HCT116 (cell line): ENCODE measurements at regions not wholly inside any gene's neighbourhood (a gene's known extent, or its start where the extent isn't known, plus 50 kb on each side); places are given as distances from the start of the nearest gene placed in this dataset.

Source experiments
- ATF3 ChIP-seq: IDR thresholded peaks from 2 replicates; pipeline ENCODE4 v1.6.1; 2012
- EZH2 ChIP-seq: fragments of 200-600 bp; sonication (generic); IDR thresholded peaks from 2 replicates; pipeline ENCODE4 v1.6.1; 2017; ENCODE audit warnings: antibody characterized with exemption, mixed run types
- JUND ChIP-seq: IDR thresholded peaks from 2 replicates; pipeline ENCODE4 v1.6.1; 2012
- POLR2A ChIP-seq: IDR thresholded peaks from 2 replicates; pipeline ENCODE4 v1.7.0; 2011; ENCODE audit warnings: borderline replicate concordance; ENCODE audit not compliant: insufficient read depth, insufficient read length; ENCODE audit errors: extremely low read depth
- POLR2AphosphoS5 ChIP-seq: IDR thresholded peaks from 2 replicates; pipeline ENCODE4 v1.6.1; 2011; ENCODE audit warnings: mild to moderate bottlenecking, low read depth, low read length, moderate library complexity
- SRF ChIP-seq: IDR thresholded peaks from 2 replicates; pipeline ENCODE4 v1.6.1; 2012; ENCODE audit warnings: low read depth
- ZNF274 ChIP-seq: fragments of 200-500 bp; sonication (Bioruptor generic); IDR thresholded peaks from 2 replicates; pipeline ENCODE4 v1.6.1; 2014; ENCODE audit warnings: mild to moderate bottlenecking, low read depth, low read length, inconsistent platforms
- TF ChIP-seq, protein P1 (sequence below), 3 experiments: fragments of 200-600 bp in 1 of 3; sonication (generic) in 1 of 3; IDR thresholded peaks in 2 of 3; conservative IDR thresholded peaks in 1 of 3; 2 replicates each; pipeline ENCODE4 v1.5.1; 2012 to 2017; ENCODE audit warnings: low read depth in 2 of 3, low read length in 2 of 3, antibody characterized with exemption in 1 of 3, borderline replicate concordance in 1 of 3, control low read depth in 1 of 3, mild to moderate bottlenecking in 1 of 3, mixed read lengths in 1 of 3, mixed run types in 1 of 3, moderate library complexity in 1 of 3; ENCODE audit not compliant: insufficient read depth in 1 of 3

DNA sequence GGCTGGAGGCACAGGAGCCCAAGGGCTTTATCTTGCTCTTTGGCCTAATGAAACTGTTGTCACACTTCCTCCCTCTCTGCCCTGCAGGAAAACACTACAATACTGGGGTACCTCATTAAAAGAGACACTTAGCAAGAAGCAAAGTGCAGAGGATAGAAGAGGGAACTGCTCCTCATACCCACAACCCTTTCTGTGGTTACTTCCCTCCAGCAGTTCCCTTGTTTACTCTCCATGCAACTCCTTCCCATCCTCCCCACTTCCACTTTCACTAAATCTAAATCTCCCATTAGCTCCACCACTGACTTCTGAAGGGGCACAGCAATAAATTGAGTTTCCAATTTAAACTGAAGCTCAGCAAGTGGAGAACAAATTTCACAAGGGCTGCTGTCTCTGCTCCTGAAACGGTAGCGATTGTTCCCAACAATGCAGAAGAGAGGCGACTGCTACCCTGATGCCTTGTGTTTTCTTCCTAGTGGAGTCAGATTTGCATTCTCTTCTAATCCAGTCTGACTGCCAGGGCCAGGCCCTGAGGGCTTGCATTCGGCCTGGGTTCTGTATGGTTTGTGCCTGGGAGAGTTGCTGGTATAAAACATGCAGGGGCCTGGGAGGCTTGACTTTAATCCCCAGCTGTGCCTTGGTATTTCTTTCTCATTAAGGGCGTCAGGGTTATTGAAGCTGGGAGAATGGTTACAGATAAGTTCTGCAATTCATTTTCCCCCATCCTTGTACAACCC is 454.7 kb downstream of the TFAP2B start:
- TF ChIP-seq JUND (no peak), POLR2AphosphoS5 (no peak), ZNF274 (no peak), ATF3 (no peak), EZH2 (no peak), POLR2A (no peak), SRF (no peak)
- TF ChIP-seq, protein P1, sequence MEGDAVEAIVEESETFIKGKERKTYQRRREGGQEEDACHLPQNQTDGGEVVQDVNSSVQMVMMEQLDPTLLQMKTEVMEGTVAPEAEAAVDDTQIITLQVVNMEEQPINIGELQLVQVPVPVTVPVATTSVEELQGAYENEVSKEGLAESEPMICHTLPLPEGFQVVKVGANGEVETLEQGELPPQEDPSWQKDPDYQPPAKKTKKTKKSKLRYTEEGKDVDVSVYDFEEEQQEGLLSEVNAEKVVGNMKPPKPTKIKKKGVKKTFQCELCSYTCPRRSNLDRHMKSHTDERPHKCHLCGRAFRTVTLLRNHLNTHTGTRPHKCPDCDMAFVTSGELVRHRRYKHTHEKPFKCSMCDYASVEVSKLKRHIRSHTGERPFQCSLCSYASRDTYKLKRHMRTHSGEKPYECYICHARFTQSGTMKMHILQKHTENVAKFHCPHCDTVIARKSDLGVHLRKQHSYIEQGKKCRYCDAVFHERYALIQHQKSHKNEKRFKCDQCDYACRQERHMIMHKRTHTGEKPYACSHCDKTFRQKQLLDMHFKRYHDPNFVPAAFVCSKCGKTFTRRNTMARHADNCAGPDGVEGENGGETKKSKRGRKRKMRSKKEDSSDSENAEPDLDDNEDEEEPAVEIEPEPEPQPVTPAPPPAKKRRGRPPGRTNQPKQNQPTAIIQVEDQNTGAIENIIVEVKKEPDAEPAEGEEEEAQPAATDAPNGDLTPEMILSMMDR (IDR thresholded peaks at IDR 0.05 in 2 of 3, conservative IDR thresholded peaks at IDR 0.05 in 1 of 3; ENCODE audit: borderline replicate concordance in 1 of 3, insufficient read depth in 1 of 3, low read depth in 2 of 3, low read length in 2 of 3), result no peak
